ENCODE measurements at regions not wholly inside any gene's neighbourhood (a gene's known extent, or its start where the extent isn't known, plus 50 kb on each side); places are given as distances from the start of the nearest gene placed in this dataset.

GRCh38 chr10:10630281-10630680 lies 387.4 kb upstream of the CELF2 start:
- Histone ChIP-seq H3K4me3 (ENCODE audit: insufficient read depth, low read depth, low read length) (no peak overlapping the region), H3K79me2 (ENCODE audit: insufficient read depth, low read length) (no peaks in the 10 kb centered on the region), H2AFZ (ENCODE audit: low read depth, low read length) (no peak overlapping the region), H3K9me3 (ENCODE audit: insufficient read depth, low read depth, low read length) (no peaks in the 10 kb centered on the region), H3K4me1 (ENCODE audit: insufficient read depth, low read length) (no peaks in the 10 kb centered on the region), H3K27ac (ENCODE audit: low read depth, low read length) (no peak overlapping the region), H3K36me3 (ENCODE audit: insufficient read depth, low read length) (no peaks in the 10 kb centered on the region), H3K27me3 (ENCODE audit: insufficient read depth, low read length) (no peaks in the 10 kb centered on the region), H3K4me2 (ENCODE audit: low read length) (no peak overlapping the region), H3K9ac (ENCODE audit: low read length) (no peak overlapping the region), H4K20me1 (ENCODE audit: insufficient read depth, low read length) (no peaks in the 10 kb centered on the region)
- H3K4me3 Mint-ChIP-seq (ENCODE audit: unreplicated experiment) = no peak overlapping the region
- DNase-seq (ENCODE audit: low read depth) (no peak), FAIRE-seq (no peak)
- no peaks in the 10 kb centered on the region for H3K9me3 Mint-ChIP-seq (ENCODE audit: unreplicated experiment)
- H3K27ac Mint-ChIP-seq (ENCODE audit: unreplicated experiment) = no peak overlapping the region
- no peaks in the 10 kb centered on the region for H3K4me1 Mint-ChIP-seq (ENCODE audit: low read depth, unreplicated experiment)
- TF ChIP-seq EZH2 (IDR thresholded peaks at IDR 0.05; ENCODE audit: insufficient read depth, low read length) (no peak), CTCF (IDR thresholded peaks at IDR 0.05; ENCODE audit: insufficient read depth, low read depth, low read length) (no peak)
- no peaks in the 10 kb centered on the region for H3K36me3 Mint-ChIP-seq (ENCODE audit: low read depth, unreplicated experiment)
- peaks cover 5% of the 10 kb centered on the region for H3K27me3 Mint-ChIP-seq (ENCODE audit: low read depth, unreplicated experiment)

GRCh38 chr10:10630782-10631181 lies 386.9 kb upstream of the CELF2 start:
- no peak for DNase-seq (ENCODE audit: low read depth)
- H3K27ac ChIP-seq (ENCODE audit: low read depth, low read length) = no peak overlapping the region
- Mint-ChIP-seq H3K27me3 (ENCODE audit: low read depth, unreplicated experiment) (peaks cover 5% of the 10 kb centered on the region), H3K36me3 (ENCODE audit: low read depth, unreplicated experiment) (no peaks in the 10 kb centered on the region), H3K4me1 (ENCODE audit: low read depth, unreplicated experiment) (no peaks in the 10 kb centered on the region), H3K27ac (ENCODE audit: unreplicated experiment) (no peak overlapping the region), H3K9me3 (ENCODE audit: unreplicated experiment) (no peaks in the 10 kb centered on the region), H3K4me3 (ENCODE audit: unreplicated experiment) (no peak overlapping the region)
- no peak overlapping the region for H3K4me3 ChIP-seq (ENCODE audit: insufficient read depth, low read depth, low read length)
- no peaks in the 10 kb centered on the region for H3K4me1 ChIP-seq (ENCODE audit: insufficient read depth, low read length)
- no peak for FAIRE-seq
- no peak overlapping the region for H3K4me2 ChIP-seq (ENCODE audit: low read length)
- no peak overlapping the region for H3K9ac ChIP-seq (ENCODE audit: low read length)
- no peaks in the 10 kb centered on the region for H4K20me1 ChIP-seq (ENCODE audit: insufficient read depth, low read length)
- TF ChIP-seq EZH2 (IDR thresholded peaks at IDR 0.05; ENCODE audit: insufficient read depth, low read length) (no peak), CTCF (IDR thresholded peaks at IDR 0.05; ENCODE audit: insufficient read depth, low read depth, low read length) (no peak)
- no peaks in the 10 kb centered on the region for H3K79me2 ChIP-seq (ENCODE audit: insufficient read depth, low read length)
- no peaks in the 10 kb centered on the region for H3K27me3 ChIP-seq (ENCODE audit: insufficient read depth, low read length)
- H2AFZ ChIP-seq (ENCODE audit: low read depth, low read length) = no peak overlapping the region
- H3K9me3 ChIP-seq (ENCODE audit: insufficient read depth, low read depth, low read length) = no peaks in the 10 kb centered on the region
- no peaks in the 10 kb centered on the region for H3K36me3 ChIP-seq (ENCODE audit: insufficient read depth, low read length)

GRCh38 chr10:10642189-10642588 lies 375.5 kb upstream of the CELF2 start:
- no peak overlapping the region for H2AFZ ChIP-seq (ENCODE audit: low read depth, low read length)
- no peak overlapping the region for H3K4me2 ChIP-seq (ENCODE audit: low read length)
- Mint-ChIP-seq H3K4me1 (ENCODE audit: low read depth, unreplicated experiment) (peaks cover 4% of the 10 kb centered on the region), H3K4me3 (ENCODE audit: unreplicated experiment) (no peak overlapping the region), H3K27ac (ENCODE audit: unreplicated experiment) (no peak overlapping the region), H3K27me3 (ENCODE audit: low read depth, unreplicated experiment) (peaks cover 2% of the 10 kb centered on the region), H3K9me3 (ENCODE audit: unreplicated experiment) (no peaks in the 10 kb centered on the region), H3K36me3 (ENCODE audit: low read depth, unreplicated experiment) (no peaks in the 10 kb centered on the region)
- H3K36me3 ChIP-seq (ENCODE audit: insufficient read depth, low read length) = no peaks in the 10 kb centered on the region
- H3K9ac ChIP-seq (ENCODE audit: low read length) = no peak overlapping the region
- no peak for TF ChIP-seq EZH2 (IDR thresholded peaks at IDR 0.05; ENCODE audit: insufficient read depth, low read length)
- TF ChIP-seq CTCF (IDR thresholded peaks at IDR 0.05; ENCODE audit: insufficient read depth, low read depth, low read length) = no peak
- DNase-seq (ENCODE audit: low read depth) = no peak
- H3K4me1 ChIP-seq (ENCODE audit: insufficient read depth, low read length) = no peaks in the 10 kb centered on the region
- H4K20me1 ChIP-seq (ENCODE audit: insufficient read depth, low read length) = no peaks in the 10 kb centered on the region
- H3K4me3 ChIP-seq (ENCODE audit: insufficient read depth, low read depth, low read length) = no peak overlapping the region
- no peak overlapping the region for H3K27ac ChIP-seq (ENCODE audit: low read depth, low read length)
- no peak for FAIRE-seq
- no peaks in the 10 kb centered on the region for H3K79me2 ChIP-seq (ENCODE audit: insufficient read depth, low read length)
- no peaks in the 10 kb centered on the region for H3K9me3 ChIP-seq (ENCODE audit: insufficient read depth, low read depth, low read length)
- no peaks in the 10 kb centered on the region for H3K27me3 ChIP-seq (ENCODE audit: insufficient read depth, low read length)
